ENCODE measurements at regions not wholly inside any gene's neighbourhood (a gene's known extent, or its start where the extent isn't known, plus 50 kb on each side); places are given as distances from the start of the nearest gene placed in this dataset.

GRCh38 chr20:4600308-4601014, 85.8 kb upstream of the PRNP start:
- no peak for DNase-seq (ENCODE audit: low spot score)

GRCh38 chr20:4597215-4597614, 89.0 kb upstream of the PRNP start:
- no peak for DNase-seq (ENCODE audit: low spot score)

- no peak for DNase-seq (ENCODE audit: low spot score)
Measured at GRCh38 chr20:4593149-4593525, 93.1 kb upstream of the PRNP start.

GRCh38 chr20:4592316-4593148, 93.7 kb upstream of the PRNP start:
- DNase-seq (ENCODE audit: low spot score), result no peak

- DNase-seq (ENCODE audit: low spot score), result no peak
Measured at GRCh38 chr20:4591975-4592315, 94.3 kb upstream of the PRNP start.

- no peak for DNase-seq (ENCODE audit: low spot score)
Measured at GRCh38 chr20:4585758-4586157, 100.5 kb upstream of the PRNP start.

GRCh38 chr20:4585104-4585753, 101.0 kb upstream of the PRNP start:
- DNase-seq (ENCODE audit: low spot score), result no peak

GRCh38 chr20:4584510-4584909, 101.7 kb upstream of the PRNP start:
- no peak for DNase-seq (ENCODE audit: low spot score)

- DNase-seq (ENCODE audit: low spot score), result no peak
Measured at GRCh38 chr20:4581838-4582237, 104.4 kb upstream of the PRNP start.

GRCh38 chr20:4578375-4578774, 107.9 kb upstream of the PRNP start:
- no peak for DNase-seq (ENCODE audit: low spot score)

- DNase-seq (ENCODE audit: low spot score), result no peak
Measured at GRCh38 chr20:4574356-4574690, 111.9 kb upstream of the PRNP start.

GRCh38 chr20:4573564-4574355, 112.5 kb upstream of the PRNP start:
- no peak for DNase-seq (ENCODE audit: low spot score)

- DNase-seq (ENCODE audit: low spot score), result no peak
Measured at GRCh38 chr20:4571759-4572531, 114.3 kb upstream of the PRNP start.

GRCh38 chr20:4569865-4570264, 116.4 kb upstream of the PRNP start:
- DNase-seq (ENCODE audit: low spot score), result no peak

GRCh38 chr20:4569092-4569491, 117.2 kb upstream of the PRNP start:
- no peak for DNase-seq (ENCODE audit: low spot score)

GRCh38 chr20:4568361-4568959, 117.8 kb upstream of the PRNP start:
- no peak for DNase-seq (ENCODE audit: low spot score)

- DNase-seq (ENCODE audit: low spot score), result no peak
Measured at GRCh38 chr20:4567170-4567569, 119.1 kb upstream of the PRNP start.

- no peak for DNase-seq (ENCODE audit: low spot score)
Measured at GRCh38 chr20:4563534-4563933, 122.7 kb upstream of the PRNP start.

GRCh38 chr20:4563031-4563430, 123.2 kb upstream of the PRNP start:
- no peak for DNase-seq (ENCODE audit: low spot score)

GRCh38 chr20:4560667-4561066, 125.6 kb upstream of the PRNP start:
- DNase-seq (ENCODE audit: low spot score), result no peak

- no peak for DNase-seq (ENCODE audit: low spot score)
Measured at GRCh38 chr20:4559906-4560305, 126.3 kb upstream of the PRNP start.

Measured in ureter (tissue), 1 donor.